SK-N-SH (cell line): ENCODE measurements at regions not wholly inside any gene's neighbourhood (a gene's known extent, or its start where the extent isn't known, plus 50 kb on each side); places are given as distances from the start of the nearest gene placed in this dataset.

Experiments
- CHD2 ChIP-seq: fragments of 150-350 bp; IDR thresholded peaks from 2 replicates; pipeline ENCODE4 v1.6.1; 2018; ENCODE audit warnings: low read length; ENCODE audit not compliant: partially characterized antibody
- EP300 ChIP-seq, 2 experiments: IDR thresholded peaks; 2 replicates each; pipeline versions ENCODE4 v1.4.0 to v1.6.1; 2012; ENCODE audit warnings: borderline replicate concordance in 1 of 2, low read depth in 1 of 2, low read length in 1 of 2
- EZH2phosphoT487 ChIP-seq: fragments of 200-600 bp; sonication (generic); IDR thresholded peaks from 2 replicates; pipeline ENCODE4 v1.6.1; 2017; ENCODE audit warnings: low read depth, mixed run types, mild to moderate bottlenecking, antibody characterized with exemption, moderate library complexity, borderline replicate concordance
- POLR2AphosphoS5 ChIP-seq: IDR thresholded peaks from 2 replicates; pipeline ENCODE4 v1.6.1; 2012; ENCODE audit warnings: low read depth, low read length
- RCOR1 ChIP-seq: fragments of 150-350 bp; IDR thresholded peaks from 2 replicates; pipeline ENCODE4 v1.6.1; 2017; ENCODE audit warnings: antibody characterized with exemption, low read length
- TAF1 ChIP-seq: IDR thresholded peaks from 2 replicates; pipeline ENCODE4 v1.6.1; 2012; ENCODE audit warnings: low read depth, mild to moderate bottlenecking, low read length, moderate library complexity, borderline replicate concordance
- TCF12 ChIP-seq: IDR thresholded peaks from 2 replicates; pipeline ENCODE4 v1.4.0; 2012
- YY1 ChIP-seq: IDR thresholded peaks from 2 replicates; pipeline ENCODE4 v1.4.0; 2012; ENCODE audit warnings: low read depth, mild to moderate bottlenecking
- TF ChIP-seq, protein P1 (sequence below): fragments of 200-600 bp; sonication (generic); IDR thresholded peaks from 2 replicates; pipeline ENCODE4 v1.6.1; 2017; ENCODE audit warnings: antibody characterized with exemption, mild to moderate bottlenecking, moderate library complexity
- TF ChIP-seq, protein P2 (sequence below): fragments of 150-350 bp; IDR thresholded peaks from 2 replicates; pipeline ENCODE4 v1.6.1; 2017; ENCODE audit warnings: antibody characterized with exemption, low read length, low read depth, borderline replicate concordance

DNA sequence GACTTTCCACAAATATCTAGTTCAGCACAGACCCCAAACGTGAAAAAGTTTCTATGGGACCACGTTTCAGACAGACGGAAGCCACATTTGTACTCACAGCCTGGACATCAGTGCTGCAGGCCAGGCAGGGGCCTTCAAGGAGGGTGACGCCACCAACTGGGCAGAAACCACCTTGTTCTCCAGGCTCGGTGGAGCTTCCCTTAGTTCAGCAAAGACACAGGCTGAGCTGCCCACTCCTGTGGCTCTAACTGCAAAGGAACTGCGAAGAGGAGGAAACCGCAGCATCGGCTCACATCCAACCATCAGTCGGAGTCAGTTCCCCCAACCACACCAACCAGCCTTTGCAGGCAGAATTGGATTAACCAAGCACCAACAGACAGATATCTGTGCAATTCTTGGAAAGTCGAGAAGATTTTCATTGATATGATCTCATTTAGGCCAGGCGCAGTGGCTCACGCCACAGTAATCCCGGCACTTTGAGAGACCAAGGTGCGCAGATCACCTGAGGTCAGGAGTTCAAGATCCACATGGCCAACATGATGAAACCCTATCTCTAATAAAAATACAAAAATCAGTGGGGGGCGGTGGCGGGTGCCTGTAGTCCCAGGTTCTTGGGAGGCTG, 73.3 kb upstream of the CNEP1R1 start:
- TF ChIP-seq, protein P1, sequence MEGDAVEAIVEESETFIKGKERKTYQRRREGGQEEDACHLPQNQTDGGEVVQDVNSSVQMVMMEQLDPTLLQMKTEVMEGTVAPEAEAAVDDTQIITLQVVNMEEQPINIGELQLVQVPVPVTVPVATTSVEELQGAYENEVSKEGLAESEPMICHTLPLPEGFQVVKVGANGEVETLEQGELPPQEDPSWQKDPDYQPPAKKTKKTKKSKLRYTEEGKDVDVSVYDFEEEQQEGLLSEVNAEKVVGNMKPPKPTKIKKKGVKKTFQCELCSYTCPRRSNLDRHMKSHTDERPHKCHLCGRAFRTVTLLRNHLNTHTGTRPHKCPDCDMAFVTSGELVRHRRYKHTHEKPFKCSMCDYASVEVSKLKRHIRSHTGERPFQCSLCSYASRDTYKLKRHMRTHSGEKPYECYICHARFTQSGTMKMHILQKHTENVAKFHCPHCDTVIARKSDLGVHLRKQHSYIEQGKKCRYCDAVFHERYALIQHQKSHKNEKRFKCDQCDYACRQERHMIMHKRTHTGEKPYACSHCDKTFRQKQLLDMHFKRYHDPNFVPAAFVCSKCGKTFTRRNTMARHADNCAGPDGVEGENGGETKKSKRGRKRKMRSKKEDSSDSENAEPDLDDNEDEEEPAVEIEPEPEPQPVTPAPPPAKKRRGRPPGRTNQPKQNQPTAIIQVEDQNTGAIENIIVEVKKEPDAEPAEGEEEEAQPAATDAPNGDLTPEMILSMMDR, result no peak
- TF ChIP-seq EP300 (IDR thresholded peaks at IDR 0.05; ENCODE audit: borderline replicate concordance in 1 of 2, low read depth in 1 of 2, low read length in 1 of 2) (no peak), TCF12 (no peak), POLR2AphosphoS5 (no peak), CHD2 (no peak), EZH2phosphoT487 (no peak), TAF1 (no peak), YY1 (no peak), RCOR1 (no peak)
- TF ChIP-seq, protein P2, sequence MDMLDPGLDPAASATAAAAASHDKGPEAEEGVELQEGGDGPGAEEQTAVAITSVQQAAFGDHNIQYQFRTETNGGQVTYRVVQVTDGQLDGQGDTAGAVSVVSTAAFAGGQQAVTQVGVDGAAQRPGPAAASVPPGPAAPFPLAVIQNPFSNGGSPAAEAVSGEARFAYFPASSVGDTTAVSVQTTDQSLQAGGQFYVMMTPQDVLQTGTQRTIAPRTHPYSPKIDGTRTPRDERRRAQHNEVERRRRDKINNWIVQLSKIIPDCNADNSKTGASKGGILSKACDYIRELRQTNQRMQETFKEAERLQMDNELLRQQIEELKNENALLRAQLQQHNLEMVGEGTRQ, result no peak
